ENCODE measurements at regions not wholly inside any gene's neighbourhood (a gene's known extent, or its start where the extent isn't known, plus 50 kb on each side); places are given as distances from the start of the nearest gene placed in this dataset.
"Not testable (repeated sequence)": the region's sequence is repeated elsewhere in the genome, so short reads cannot be mapped to it uniquely, and the experiment has no call there.

DNA sequence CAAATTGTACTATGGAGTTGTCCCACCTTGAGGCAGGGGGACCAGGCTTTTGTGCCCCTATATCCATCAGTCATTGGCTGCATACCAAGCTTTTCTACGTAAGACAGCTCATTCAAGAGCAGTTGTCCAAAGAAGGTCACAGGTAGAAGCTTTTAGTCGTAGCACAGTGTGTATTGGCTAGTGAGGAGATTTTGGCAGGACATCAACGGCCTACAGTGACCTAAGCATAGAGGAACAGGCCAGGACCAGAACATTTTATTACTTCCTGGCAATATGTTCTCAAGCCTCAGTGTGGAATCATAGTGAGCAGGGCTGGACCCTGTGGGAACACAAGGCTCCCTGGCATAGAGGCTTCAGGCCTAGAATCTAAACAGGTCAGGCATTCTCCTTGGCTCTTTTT, 105.4 kb upstream of the ANKRD28 start:
- no peak overlapping the region for H3K4me3 ChIP-seq (ENCODE audit: low read depth, low read length)

DNA sequence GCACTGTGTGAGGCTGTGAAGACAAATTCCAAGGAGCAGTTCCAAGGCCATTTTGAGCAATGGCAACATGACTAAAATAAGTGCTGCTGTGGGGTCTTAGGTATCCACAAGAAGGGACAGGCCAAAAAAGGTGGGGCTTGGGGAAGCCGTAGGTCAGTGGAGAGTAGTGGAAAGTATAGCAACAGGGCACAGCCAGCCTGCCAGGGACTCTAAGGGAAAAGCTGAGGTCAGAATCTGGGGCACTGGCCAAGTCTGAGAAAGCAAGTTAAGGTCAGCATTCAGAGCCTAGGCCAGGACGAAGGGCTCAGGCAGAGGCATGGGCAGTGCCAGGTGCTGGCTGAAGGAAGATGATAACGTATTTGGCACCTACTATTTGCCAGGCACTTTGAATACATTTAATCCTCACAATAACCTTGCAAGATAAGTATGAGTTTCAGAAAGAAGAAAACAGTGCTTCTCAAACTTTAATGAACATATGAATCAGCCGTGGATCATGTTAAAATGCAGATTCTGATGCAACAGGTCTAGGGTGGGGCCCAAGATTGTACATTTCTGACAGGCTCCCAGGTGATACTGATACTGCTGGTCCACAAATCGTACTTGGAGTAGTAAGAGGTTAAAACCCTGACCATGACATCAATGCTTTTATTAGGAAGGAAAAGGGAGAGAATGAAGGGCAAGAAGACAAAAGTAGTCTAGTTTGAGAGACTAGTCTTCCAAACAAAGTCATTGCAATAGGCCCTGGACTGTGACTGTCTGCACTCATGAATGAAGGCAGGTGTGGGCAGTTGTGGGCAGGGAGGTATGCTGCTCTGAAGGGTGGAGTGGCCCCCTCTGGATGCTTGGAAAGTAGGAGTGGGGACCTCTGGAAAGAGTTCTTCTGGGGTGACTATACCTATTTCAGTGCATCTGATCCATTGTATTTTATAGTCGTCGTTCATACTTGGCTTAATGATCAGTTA, 106.3 kb upstream of the ANKRD28 start:
- no peak overlapping the region for H3K4me3 ChIP-seq (ENCODE audit: low read depth, low read length)

GRCh38 chr3:15905041-15905440, 107.3 kb upstream of the ANKRD28 start:
- no peak overlapping the region for H3K4me3 ChIP-seq (ENCODE audit: low read depth, low read length)

DNA sequence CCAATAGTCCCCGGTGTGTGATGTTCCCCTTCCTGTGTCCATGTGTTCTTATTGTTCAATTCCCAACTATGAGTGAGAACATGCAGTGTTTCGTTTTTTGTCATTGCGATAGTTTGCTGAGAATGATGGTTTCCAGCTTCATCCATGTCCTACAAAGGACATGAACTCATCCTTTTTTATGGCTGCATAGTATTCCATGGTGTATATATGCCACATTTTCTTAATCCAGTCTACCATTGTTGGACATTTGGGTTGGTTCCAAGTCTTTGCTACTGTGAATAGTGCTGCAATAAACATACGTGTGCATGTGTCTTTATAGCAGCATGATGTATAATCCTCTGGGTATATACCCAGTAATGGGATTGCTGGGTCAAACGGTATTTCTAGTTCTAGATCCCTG, 109.6 kb upstream of the ANKRD28 start:
- not testable (repeated sequence) for H3K4me3 ChIP-seq (ENCODE audit: low read depth, low read length)

DNA sequence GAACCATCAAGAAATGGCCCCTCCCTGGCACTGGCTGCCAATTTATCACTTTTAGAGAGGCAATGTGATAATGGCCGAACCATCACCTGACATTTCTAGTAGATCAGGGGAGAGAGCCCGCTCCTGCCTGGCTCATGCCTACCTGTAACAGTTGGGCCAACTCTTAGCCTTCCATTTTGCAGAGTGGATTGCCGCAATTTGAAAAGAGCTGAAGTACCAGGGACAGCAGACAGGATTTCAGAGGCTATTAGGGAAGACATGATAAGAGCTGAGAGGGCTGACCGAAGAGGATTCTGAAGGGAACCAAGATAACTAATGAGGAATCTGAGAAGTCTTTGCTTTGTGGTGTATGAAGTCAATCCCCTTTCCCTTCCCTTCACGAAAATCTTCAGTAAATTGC, 121.2 kb upstream of the ANKRD28 start:
- no peak overlapping the region for H3K4me3 ChIP-seq (ENCODE audit: low read depth, low read length)

- no peak overlapping the region for H3K4me3 ChIP-seq (ENCODE audit: low read depth, low read length)
Measured at GRCh38 chr3:15919971-15920370, 122.2 kb upstream of the ANKRD28 start.

DNA sequence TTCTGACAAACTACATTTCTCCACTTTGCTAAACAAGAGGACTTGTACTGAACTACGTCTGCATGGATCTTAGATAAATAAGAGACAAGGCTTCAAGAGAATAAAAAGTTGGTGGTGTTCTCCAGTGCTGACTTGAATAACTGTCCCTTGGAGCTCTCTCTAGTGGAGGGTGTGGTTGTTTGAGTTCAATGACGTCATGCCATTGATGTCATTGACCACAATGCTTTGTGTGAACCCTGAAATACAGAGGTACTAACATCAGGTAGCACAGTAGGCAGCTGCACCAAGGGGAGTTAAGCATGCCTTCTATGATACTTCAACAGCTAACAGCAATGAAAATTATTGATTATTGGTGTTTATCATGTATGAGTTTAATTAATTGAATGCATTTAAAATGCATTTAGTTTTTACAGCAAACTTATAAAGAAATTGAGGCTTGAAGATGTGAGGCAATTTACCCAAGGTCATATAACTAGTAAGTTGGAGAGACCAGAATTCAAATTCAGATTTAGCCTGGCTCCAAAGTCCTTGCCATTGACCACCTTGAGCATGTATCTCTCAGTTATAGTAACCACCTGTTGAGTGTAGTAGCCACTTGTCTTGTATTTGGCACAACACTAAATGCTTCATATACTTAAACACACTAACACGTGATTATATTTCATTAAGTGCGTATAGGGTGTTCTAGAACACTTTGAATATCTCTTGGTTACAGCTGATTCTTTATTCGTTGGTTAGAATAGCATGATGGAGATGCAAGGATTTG, 126.0 kb upstream of the ANKRD28 start:
- H3K4me3 ChIP-seq (ENCODE audit: low read depth, low read length): no peak overlapping the region

GRCh38 chr3:15924914-15925313, 127.1 kb upstream of the ANKRD28 start:
- H3K4me3 ChIP-seq (ENCODE audit: low read depth, low read length): no peak overlapping the region

DNA sequence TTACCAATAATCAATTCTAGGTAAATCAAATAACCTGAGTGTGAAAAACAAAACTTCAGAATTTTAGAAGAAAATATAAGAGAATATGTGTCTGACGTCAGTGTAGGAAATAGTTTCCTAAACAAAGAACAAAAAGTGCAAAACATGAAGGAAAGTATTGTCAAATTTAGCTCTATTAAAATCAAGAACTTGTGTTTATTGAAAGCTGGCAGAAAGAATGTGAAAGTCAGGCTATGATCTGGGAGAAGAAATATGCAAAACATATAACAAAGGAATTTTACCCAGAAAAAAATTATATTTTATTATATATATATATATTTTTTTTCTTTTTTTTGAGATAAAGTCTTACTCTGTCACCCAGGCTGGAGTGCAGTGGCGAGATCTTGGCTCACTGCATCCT, 129.1 kb upstream of the ANKRD28 start:
- H3K4me3 ChIP-seq (ENCODE audit: low read depth, low read length): no peak overlapping the region

DNA sequence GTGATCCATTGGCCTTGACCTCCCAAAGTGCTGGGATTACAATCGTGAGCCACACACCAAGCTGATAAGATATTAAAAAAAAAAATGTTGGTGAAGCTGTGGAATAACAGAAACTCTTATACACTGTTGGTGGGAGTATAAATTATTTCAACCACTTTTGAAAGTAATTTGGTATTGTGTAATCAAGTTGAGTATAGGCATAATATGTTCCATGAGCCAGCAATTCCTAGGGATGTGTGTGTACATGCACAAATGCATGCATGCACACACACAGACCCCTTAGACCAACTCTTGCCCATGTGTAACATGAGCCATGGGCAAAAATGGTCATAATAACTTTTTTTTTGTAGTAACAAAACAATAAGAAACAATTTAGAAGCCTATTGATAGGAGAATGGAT, 130.2 kb upstream of the ANKRD28 start:
- no peak overlapping the region for H3K4me3 ChIP-seq (ENCODE audit: low read depth, low read length)

GRCh38 chr3:15929944-15930571, 132.3 kb upstream of the ANKRD28 start:
- H3K4me3 ChIP-seq (ENCODE audit: low read depth, low read length): no peak overlapping the region

DNA sequence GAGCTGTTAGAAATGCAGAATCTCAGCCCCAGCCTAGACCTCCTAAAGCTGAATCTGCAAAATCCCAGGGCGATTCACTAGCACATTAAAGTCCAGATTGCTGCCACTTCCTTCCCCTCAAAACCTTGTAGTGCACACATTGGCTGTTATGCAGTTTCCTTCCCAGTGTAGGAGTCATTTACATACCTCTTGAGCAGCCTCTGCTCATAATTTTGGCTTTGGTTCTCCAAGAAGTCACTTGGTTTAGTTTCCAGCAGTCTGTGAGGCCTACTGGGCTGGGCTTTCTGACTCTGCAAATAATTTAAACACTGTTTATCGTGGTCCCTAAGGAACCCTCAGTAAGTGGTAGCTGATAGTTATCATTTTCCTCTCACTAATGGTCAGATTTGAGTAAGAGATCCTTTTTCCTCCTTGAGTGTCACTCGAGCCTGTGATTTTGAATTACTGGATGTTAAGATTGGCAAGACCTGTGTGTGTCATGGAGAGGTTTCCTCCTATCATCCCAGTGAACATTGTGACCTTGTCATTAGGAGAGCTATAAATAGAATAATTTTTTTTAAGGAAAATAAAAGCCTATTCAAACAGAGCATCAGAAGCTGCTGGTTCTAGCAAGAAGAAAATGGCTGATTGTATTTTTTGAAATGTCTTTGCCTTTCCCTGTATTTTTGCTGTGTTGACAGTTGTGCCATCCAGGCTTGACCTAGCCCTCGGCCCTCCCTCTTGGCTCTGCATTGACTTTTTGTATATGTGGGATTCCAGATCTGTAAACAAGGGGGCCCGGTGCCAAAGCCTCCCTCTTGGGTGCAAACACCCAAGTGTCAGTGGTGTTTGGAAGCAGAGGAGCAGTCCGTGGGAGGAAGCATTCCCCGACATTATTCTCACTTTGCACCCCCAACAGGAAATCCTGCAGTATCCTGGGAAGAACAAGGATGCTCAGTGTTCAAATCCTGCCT, 134.8 kb upstream of the ANKRD28 start:
- H3K4me3 ChIP-seq (ENCODE audit: low read depth, low read length): no peak overlapping the region

DNA sequence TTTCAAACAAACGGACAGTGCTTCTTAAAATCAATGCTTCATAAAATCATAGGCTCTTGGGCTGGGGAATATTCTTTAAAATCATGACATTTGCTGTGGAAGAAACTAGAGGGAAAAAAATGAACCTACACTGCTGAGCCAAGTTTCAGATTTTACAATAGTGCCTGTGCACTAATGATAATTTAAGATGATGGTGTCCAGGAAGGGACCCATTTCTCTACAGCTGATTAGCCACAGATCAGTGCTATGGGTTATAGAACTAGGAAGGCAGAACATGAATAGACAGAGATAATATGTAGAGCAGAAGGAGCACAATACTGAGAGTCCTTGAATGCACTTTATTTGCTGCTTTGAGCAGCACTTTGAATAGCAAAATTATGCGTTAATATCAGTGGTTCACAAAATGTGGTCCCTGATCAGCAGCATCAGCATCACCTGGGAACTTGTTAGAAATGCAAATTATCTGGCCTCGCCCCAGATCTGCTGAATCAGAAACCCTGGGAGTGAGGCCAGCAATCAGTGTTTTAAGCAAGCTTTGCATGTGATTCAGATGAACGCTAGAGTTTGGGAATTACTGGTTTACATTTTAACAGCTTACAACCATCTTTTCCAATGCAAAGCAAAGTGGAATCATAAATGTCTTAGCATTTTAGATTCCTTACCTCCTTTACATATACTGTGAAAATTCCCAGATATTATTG, 135.8 kb upstream of the ANKRD28 start:
- H3K4me3 ChIP-seq (ENCODE audit: low read depth, low read length): no peak overlapping the region

DNA sequence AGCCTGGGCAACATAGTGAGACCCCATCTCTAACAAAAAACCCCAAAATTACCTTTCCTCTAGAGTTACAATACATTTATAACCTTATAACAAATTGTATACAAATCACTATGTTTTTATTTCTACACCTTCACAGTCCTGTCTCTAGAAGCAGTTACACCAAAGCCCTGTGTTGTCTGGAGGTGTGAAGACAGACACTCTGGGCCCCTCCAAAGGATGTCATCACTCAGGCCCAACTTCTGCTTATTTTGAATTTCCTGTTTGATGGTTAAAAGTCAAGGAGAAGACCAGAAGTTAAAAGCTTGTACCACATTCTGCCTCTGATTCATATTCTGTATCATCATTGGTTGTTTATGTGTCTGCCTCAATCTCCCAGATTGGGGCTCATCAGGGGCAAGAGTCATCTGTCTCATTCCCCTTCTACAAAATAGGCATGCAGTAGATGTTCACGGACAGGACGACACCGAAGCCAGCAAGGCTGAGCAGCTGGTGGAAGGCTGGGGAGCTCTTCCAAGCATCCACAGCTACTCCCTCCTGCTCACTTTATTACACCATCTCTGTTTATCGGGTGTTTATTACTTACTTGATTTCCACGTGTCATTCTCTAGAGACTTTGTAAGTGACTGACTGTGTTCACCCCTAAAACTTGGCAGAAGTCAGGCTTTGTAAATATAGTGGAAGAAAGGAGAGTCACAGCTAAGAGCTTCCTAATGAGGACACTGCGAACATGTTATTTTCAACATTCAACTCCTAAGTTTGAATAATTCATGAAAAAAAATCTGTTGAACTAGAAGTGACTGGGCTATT, 136.8 kb upstream of the ANKRD28 start:
- no peak overlapping the region for H3K4me3 ChIP-seq (ENCODE audit: low read depth, low read length)

- H3K4me3 ChIP-seq (ENCODE audit: low read depth, low read length): no peak overlapping the region
Measured at GRCh38 chr3:15936312-15936711, 138.5 kb upstream of the ANKRD28 start.

- no peak overlapping the region for H3K4me3 ChIP-seq (ENCODE audit: low read depth, low read length)
Measured at GRCh38 chr3:15940641-15941040, 142.9 kb upstream of the ANKRD28 start.

- H3K4me3 ChIP-seq (ENCODE audit: low read depth, low read length): not testable (repeated sequence)
Measured at GRCh38 chr3:15941457-15941856, 143.7 kb upstream of the ANKRD28 start.

DNA sequence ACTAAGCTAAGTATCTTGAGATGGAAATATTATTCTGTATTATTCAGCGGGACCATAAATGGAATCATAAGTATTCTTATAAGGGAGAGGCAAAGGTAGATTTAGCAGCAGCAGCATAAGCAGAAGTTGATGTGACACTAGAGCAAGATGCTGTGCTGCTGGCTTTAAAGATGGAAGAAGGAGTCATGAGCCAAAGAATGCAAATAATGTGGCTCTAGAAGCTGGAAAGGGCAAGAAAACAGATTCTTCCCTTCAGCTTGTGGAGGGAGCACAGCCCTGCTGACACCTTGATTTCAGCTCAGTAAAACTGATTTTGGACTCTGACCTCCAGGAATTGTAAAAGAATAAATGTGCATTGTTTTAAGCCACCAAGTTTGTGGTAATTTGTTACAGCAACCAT, 144.2 kb upstream of the ANKRD28 start:
- H3K4me3 ChIP-seq (ENCODE audit: low read depth, low read length): no peak overlapping the region

GRCh38 chr3:15942462-15942861, 144.7 kb upstream of the ANKRD28 start:
- no peak overlapping the region for H3K4me3 ChIP-seq (ENCODE audit: low read depth, low read length)

All from iPS-11a (cell line).